ENCODE measurements at regions not wholly inside any gene's neighbourhood (a gene's known extent, or its start where the extent isn't known, plus 50 kb on each side); places are given as distances from the start of the nearest gene placed in this dataset.
A peak's percentile ranks its signal among the peaks of the same experiment; 100 is the strongest.

DNA sequence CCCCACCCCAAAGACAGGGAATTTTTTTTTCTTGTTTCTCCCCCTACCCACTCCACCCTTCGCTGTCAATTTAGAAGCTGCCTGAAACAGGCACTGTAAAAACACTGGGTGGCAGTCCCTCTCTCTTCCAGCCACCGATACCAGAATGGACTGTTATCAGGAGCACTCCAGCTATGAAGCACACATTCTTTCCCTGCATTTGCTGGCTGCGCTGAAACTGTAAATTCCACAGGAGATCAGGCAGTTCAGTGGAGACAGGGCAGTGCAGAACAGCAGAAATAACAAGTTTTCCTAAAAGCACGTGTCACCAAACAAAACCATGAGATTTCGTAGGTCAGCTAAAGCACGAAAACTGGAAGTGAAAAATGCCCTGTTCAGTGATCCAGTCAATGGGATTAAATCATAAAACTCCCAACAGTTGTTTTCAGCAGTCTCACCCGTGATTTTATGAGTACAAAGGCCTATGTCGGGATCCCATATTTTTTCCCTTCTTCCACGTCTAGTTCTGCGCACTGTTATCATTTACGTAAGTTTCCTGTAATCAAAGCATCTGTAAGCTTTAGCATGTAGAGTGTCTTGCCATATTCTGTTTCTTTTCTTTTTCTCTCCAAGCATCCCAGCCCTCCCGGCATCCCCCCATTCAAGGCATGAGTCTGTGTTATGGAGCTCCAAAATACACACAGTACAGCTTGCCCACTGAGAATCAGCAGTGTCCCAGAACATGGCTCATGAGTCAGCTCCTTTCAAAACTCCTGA is 359.9 kb upstream of the EPHA7 start:
- no peak for DNase-seq (ENCODE audit: low spot score)

DNA sequence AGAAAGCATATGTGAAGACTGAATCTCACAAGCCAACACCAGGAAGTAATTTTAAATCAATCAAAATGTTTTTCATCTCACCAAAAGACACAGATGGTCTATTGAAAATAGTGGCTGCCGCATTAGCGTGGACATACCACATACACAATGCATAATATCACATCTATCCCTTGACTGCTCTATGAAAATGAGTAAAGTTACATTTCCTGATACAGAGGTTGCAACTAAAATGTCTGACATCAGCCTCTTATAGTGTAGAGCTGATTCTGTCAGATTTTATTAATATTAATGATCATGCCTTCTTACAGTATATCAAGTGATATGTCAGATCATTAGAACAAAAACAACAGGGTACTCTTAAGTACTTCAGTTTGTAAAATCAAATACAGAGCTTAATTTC is 339.8 kb upstream of the EPHA7 start:
- DNase-seq (ENCODE audit: low spot score): no peak

DNA sequence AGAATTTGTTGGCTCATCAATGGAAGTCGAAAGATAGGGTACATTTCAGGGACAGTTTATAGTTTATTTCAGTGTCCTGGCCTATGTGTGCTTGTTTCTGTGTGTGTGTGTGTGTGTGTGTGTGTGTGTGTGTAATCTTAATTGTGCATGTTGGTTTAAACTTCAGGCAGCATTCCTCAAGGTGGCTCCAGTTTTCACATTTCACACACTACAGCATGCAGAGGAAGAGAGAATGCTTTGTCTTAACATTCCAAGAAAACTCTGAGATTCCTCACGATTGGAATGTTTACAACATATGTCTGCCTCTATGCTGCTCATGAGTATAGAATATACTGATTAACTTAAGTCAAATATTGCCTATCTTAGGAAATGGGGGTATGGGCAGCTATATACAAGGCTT is 332.6 kb upstream of the EPHA7 start:
- no peak for DNase-seq (ENCODE audit: low spot score)

GRCh38 chr6:93749930-93750329 is 330.6 kb upstream of the EPHA7 start:
- no peak for DNase-seq (ENCODE audit: low spot score)

- no peak for DNase-seq (ENCODE audit: low spot score)
These were observed 329.8 kb upstream of the EPHA7 start for GRCh38 chr6:93749191-93749590.

DNA sequence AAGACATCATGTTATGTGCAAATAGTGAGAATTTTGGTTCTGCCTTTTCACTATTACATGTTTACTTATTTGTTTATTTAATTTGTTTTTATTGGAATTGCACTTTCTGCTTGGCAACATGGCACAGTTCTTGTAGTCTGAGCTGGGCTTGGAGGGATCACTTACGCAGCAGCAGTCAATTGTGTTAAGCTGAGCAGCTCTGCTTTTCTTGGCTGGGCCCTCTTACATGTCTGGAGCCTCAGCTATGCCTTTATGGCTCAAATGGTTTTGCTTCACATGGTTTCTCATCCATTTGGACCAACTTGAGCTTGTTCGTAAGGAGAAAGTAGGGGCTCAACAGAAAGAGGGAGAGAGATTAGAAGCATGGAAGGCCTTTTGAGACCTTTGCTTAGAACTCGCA is 327.5 kb upstream of the EPHA7 start:
- DNase-seq (ENCODE audit: low spot score): no peak

DNA sequence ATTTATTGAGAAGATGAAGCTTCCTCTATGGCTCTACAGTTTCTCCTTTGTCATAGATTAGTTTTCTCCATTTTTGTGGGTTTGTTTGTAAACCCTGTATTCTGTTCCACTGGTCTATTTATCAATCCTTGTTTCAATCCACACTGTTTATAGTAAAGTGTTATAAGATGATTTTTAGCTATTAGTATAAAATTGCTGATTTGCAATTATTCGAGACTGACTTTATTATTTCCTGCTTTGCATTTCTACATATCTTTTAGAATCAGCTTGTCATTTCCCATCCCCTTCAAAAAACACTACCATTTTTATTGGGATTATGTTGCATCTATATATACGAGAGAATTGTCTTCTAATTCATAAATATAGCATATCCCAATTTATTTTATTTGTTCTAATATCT is 325.9 kb upstream of the EPHA7 start:
- DNase-seq (ENCODE audit: low spot score): no peak

GRCh38 chr6:93735099-93735498 is 315.7 kb upstream of the EPHA7 start:
- DNase-seq (ENCODE audit: low spot score): no peak

GRCh38 chr6:93731306-93731705 is 311.9 kb upstream of the EPHA7 start:
- DNase-seq (ENCODE audit: low spot score): no peak

GRCh38 chr6:93728150-93728549 is 308.8 kb upstream of the EPHA7 start:
- DNase-seq (ENCODE audit: low spot score): no peak

DNA sequence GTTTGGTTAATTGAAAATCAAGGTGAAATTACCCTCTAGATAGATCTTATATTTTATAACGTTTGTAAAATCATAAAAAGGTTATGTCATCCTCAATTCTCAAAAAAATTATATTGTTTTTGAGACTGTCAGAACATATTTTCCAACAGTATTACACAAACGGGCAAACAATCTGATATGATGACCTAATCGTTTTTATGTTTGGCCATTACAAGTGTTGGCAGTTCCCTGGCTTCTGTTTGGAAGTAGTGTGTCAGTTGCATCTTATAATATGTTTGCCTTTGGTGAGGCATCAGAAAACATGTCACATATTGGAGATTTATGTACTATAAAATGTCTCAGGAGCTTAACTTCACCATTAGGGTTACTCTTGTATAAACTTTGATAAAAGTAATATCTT is 308.1 kb upstream of the EPHA7 start:
- DNase-seq (ENCODE audit: low spot score): no peak

- peak; percentile 16 for DNase-seq (ENCODE audit: low spot score)
These were observed 302.2 kb upstream of the EPHA7 start for GRCh38 chr6:93721386-93722048.

DNA sequence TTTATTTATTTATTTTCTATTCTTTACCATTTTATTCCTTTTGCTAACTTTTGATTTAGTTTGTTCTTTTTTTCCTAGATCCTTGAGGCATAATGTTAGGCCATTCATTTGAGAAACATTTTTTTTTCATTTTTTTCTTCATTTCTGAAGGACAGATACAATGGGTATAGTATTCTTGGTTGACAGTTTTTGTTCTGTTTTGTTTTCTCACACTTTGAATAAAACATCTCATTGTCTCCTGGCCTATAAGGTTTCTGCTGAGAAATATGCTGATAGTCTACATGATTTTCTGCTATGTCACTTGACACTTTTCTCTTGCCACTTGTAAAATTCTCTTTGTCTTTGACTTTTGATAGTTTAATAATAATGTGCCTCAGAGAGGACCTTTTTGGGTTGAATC is 294.6 kb upstream of the EPHA7 start:
- no peak for DNase-seq (ENCODE audit: low spot score)

DNA sequence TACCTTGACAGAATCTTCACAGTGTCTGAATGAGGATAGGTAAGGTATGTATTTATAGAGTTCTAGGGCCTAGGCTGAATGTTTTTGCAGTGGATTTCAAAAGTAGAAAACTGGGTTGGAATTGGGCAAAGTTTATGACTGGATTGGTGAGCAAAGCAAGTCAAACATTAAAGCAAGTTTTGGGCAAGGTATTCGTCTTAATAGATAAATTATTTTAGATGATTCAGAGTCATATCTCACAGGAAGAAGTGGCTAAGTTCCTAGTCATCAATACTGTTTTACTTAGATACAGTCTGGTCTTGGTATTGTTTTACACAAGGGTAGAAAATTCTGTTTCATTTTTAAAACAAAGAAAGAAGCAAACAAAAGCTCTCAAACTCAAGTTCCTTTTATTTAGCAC is 284.1 kb upstream of the EPHA7 start:
- no peak for DNase-seq (ENCODE audit: low spot score)

DNA sequence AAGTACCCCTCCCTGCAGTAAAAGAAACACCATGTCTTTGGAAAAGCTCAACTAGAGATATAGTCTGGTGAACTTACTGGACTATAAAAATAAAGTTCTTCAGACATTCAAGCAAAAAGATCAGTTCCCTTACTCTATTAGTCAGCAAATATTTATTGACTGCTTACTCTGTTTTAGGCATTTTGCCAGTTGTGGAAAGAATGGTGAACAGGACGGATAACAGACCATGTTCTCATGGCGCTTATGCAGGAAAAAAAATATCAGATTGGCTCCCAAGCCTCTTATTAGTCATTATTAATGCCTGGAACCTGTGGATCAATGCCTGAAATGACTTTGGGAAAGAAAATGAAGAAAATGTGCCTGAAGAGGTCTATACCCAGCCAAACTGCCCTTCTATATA is 282.2 kb upstream of the EPHA7 start:
- no peak for DNase-seq (ENCODE audit: low spot score)

- no peak for DNase-seq (ENCODE audit: low spot score)
These were observed 266.1 kb upstream of the EPHA7 start for GRCh38 chr6:93685494-93685893.

DNA sequence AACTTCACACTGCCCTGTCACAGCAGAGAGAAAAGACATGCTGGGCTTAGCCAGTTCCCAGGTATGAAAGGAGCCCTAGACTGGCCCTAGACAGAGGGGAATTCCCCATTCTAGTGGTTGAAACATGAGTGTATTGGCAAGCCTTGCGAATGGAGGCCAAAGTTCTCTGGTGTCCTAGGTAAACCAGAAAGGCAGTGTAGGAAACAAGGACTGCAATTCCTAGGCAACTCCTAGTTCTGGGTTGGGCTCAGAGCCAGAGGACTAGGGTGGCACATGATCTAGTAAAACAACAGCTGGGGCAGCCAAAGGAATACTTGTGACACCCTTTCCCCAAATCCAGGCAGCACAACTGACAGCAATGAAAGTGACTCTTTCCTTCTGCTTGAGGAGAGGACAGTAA is 265.0 kb upstream of the EPHA7 start:
- DNase-seq (ENCODE audit: low spot score): no peak

GRCh38 chr6:93679836-93680235 is 260.5 kb upstream of the EPHA7 start:
- no peak for DNase-seq (ENCODE audit: low spot score)

GRCh38 chr6:93678841-93679454 is 259.6 kb upstream of the EPHA7 start:
- DNase-seq (ENCODE audit: low spot score): no peak

GRCh38 chr6:93677264-93677965 is 258.1 kb upstream of the EPHA7 start:
- no peak for DNase-seq (ENCODE audit: low spot score)

DNA sequence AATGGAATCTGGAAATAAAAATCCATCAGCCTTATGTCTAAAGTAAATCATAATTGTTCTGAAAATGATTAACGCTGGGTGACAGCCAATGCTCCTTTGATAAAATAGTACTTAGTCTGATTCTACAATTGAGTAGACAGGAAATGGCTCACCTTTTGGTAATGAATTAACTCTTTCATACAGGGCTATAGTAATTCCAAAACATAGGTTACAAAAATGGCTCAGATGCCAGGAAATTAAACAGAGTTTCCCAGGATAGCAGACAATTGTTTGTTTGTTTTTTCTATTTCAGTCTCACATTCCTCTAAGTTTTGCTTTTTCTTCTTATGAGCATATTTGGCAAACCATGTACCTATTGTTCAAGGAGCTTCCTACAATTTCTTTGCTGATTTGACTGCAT is 257.2 kb upstream of the EPHA7 start:
- peak; percentile 1 for DNase-seq (ENCODE audit: low spot score)

- peak; percentile 12 for DNase-seq (ENCODE audit: low spot score)
These were observed 256.6 kb upstream of the EPHA7 start for GRCh38 chr6:93675856-93676417.

- DNase-seq (ENCODE audit: low spot score): no peak
These were observed 243.8 kb upstream of the EPHA7 start for GRCh38 chr6:93663111-93663510.

All from SW480 (cell line).